ENCODE measurements at regions not wholly inside any gene's neighbourhood (a gene's known extent, or its start where the extent isn't known, plus 50 kb on each side); places are given as distances from the start of the nearest gene placed in this dataset.

- no peak for DNase-seq
Measured at GRCh38 chr1:5651964-5652821, 340.0 kb downstream of the NPHP4 start.

- no peak for DNase-seq
Measured at GRCh38 chr1:5651473-5651872, 340.8 kb downstream of the NPHP4 start.

GRCh38 chr1:5651027-5651410, 341.2 kb downstream of the NPHP4 start:
- no peak for DNase-seq

- DNase-seq, result no peak
Measured at GRCh38 chr1:5650283-5651026, 341.8 kb downstream of the NPHP4 start.

GRCh38 chr1:5649795-5650194, 342.4 kb downstream of the NPHP4 start:
- DNase-seq, result no peak

- DNase-seq, result no peak
Measured at GRCh38 chr1:5649166-5649551, 343.1 kb downstream of the NPHP4 start.

GRCh38 chr1:5648410-5649165, 343.6 kb downstream of the NPHP4 start:
- no peak for DNase-seq

- DNase-seq, result no peak
Measured at GRCh38 chr1:5647234-5647633, 345.0 kb downstream of the NPHP4 start.

GRCh38 chr1:5646486-5647149, 345.6 kb downstream of the NPHP4 start:
- no peak for DNase-seq

GRCh38 chr1:5645929-5646328, 346.3 kb downstream of the NPHP4 start:
- no peak for DNase-seq

- DNase-seq, result no peak
Measured at GRCh38 chr1:5645135-5645399, 347.2 kb downstream of the NPHP4 start.

- no peak for DNase-seq
Measured at GRCh38 chr1:5644281-5645134, 347.7 kb downstream of the NPHP4 start.

GRCh38 chr1:5643360-5644107, 348.7 kb downstream of the NPHP4 start:
- no peak for DNase-seq

GRCh38 chr1:5640845-5641244, 351.4 kb downstream of the NPHP4 start:
- no peak for DNase-seq

GRCh38 chr1:5639106-5639722, 353.0 kb downstream of the NPHP4 start:
- no peak for DNase-seq

- DNase-seq, result no peak
Measured at GRCh38 chr1:5638582-5638981, 353.6 kb downstream of the NPHP4 start.

GRCh38 chr1:5637171-5637570, 355.1 kb downstream of the NPHP4 start:
- DNase-seq, result no peak

- DNase-seq, result no peak
Measured at GRCh38 chr1:5634893-5635292, 357.3 kb downstream of the NPHP4 start.

- no peak for DNase-seq
Measured at GRCh38 chr1:5632814-5633213, 359.4 kb downstream of the NPHP4 start.

- DNase-seq, result no peak
Measured at GRCh38 chr1:5632224-5632623, 360.0 kb downstream of the NPHP4 start.

- no peak for DNase-seq
Measured at GRCh38 chr1:5628416-5628815, 363.8 kb downstream of the NPHP4 start.

All from activated naive CD4-positive, alpha-beta T cell (primary cell).